Vagina (tissue), 2 donors: ENCODE measurements at regions not wholly inside any gene's neighbourhood (a gene's known extent, or its start where the extent isn't known, plus 50 kb on each side); places are given as distances from the start of the nearest gene placed in this dataset.

Experiments
- DNase-seq, 2 donors: peaks; one replicate each; pipeline ENCODE4 v3.0.0-alpha.2; 2017; ENCODE audit errors: extremely low spot score in 2 of 2
- H3K27ac ChIP-seq: fragments of 200-600 bp; sonication (generic); one replicate; pipeline ENCODE4 v1.5.1; 2019
- H3K27me3 ChIP-seq: fragments of 200-600 bp; sonication (generic); one replicate; pipeline ENCODE4 v1.5.1; 2019
- H3K36me3 ChIP-seq, 2 donors: fragments of 200-600 bp; sonication (generic); one replicate each; pipeline ENCODE4 v1.5.1; 2017 to 2019
- H3K4me1 ChIP-seq: fragments of 200-600 bp; sonication (generic); one replicate; pipeline ENCODE4 v1.5.1; 2019
- H3K4me3 ChIP-seq, 2 donors: fragments of 200-600 bp; sonication (generic); 1 replicate in 1 of 2; 2 replicates in 1 of 2; pipeline ENCODE4 v1.5.1; 2016 to 2019
- H3K9me3 ChIP-seq: fragments of 200-600 bp; sonication (generic); one replicate; pipeline ENCODE4 v1.5.1; 2019
- POLR2A ChIP-seq, 2 donors: fragments of 450-650 bp; IDR thresholded peaks; one replicate each; pipeline ENCODE4 v1.6.1; 2017; ENCODE audit warnings: antibody characterized with exemption in 2 of 2, mild to moderate bottlenecking in 2 of 2, moderate library complexity in 2 of 2
- POLR2AphosphoS5 ChIP-seq, 2 donors: sonication (generic); formaldehyde crosslinking; IDR thresholded peaks; one replicate each; pipeline ENCODE4 v1.9.0; 2017; ENCODE audit warnings: antibody characterized with exemption in 2 of 2, mild to moderate bottlenecking in 2 of 2, low read depth in 1 of 2; ENCODE audit not compliant: insufficient read depth in 1 of 2
- intact Hi-C: fragments of 100-400 bp; cut with DNase I; formaldehyde crosslinking; loops from one replicate; pipeline ENCODE4 v1.15.1; 2023
- TF ChIP-seq, protein P1 (sequence below), 3 experiments: fragments of 450-650 bp in 2 of 3; fragments of 200-600 bp in 1 of 3; sonication (generic) in 1 of 3; IDR thresholded peaks; one replicate each; pipeline ENCODE4 v1.5.1; 2017 to 2019; ENCODE audit warnings: antibody characterized with exemption in 3 of 3, mild to moderate bottlenecking in 2 of 3, moderate library complexity in 2 of 3

DNA sequence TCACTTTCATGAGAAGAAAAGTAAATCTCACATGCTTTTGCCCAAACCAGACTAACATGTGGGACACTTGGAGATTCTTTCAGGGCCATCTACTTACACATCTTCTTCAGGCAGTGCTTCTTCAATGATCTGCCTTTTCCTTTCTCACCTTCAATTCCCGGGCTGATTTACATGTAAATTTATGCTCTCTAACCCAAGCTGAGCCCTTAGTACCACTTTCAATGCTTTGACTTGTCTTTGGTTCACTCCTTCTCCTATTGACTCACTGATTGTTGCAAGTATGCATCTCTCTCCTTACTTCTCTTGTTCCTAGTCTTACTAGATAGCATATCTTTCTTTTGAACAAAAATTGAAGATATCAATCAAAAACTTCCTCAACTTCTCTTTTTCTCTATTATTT, 154.2 kb upstream of the DEPDC1 start:
- H3K4me3 ChIP-seq = no peak overlapping the region
- H3K4me1 ChIP-seq = no peaks in the 10 kb centered on the region
- H3K27me3 ChIP-seq = no peaks in the 10 kb centered on the region
- DNase-seq = no peak
- TF ChIP-seq POLR2AphosphoS5 (IDR thresholded peaks at IDR 0.05; ENCODE audit: insufficient read depth in 1 of 2, low read depth in 1 of 2) (no peak), POLR2A (IDR thresholded peaks at IDR 0.05) (no peak)
- TF ChIP-seq, protein P1, sequence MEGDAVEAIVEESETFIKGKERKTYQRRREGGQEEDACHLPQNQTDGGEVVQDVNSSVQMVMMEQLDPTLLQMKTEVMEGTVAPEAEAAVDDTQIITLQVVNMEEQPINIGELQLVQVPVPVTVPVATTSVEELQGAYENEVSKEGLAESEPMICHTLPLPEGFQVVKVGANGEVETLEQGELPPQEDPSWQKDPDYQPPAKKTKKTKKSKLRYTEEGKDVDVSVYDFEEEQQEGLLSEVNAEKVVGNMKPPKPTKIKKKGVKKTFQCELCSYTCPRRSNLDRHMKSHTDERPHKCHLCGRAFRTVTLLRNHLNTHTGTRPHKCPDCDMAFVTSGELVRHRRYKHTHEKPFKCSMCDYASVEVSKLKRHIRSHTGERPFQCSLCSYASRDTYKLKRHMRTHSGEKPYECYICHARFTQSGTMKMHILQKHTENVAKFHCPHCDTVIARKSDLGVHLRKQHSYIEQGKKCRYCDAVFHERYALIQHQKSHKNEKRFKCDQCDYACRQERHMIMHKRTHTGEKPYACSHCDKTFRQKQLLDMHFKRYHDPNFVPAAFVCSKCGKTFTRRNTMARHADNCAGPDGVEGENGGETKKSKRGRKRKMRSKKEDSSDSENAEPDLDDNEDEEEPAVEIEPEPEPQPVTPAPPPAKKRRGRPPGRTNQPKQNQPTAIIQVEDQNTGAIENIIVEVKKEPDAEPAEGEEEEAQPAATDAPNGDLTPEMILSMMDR (IDR thresholded peaks at IDR 0.05) = no peak
- H3K36me3 ChIP-seq = no peaks in the 10 kb centered on the region
- no peak overlapping the region for H3K27ac ChIP-seq
- no peaks in the 10 kb centered on the region for H3K9me3 ChIP-seq
- intact Hi-C loops = no loop called here

DNA sequence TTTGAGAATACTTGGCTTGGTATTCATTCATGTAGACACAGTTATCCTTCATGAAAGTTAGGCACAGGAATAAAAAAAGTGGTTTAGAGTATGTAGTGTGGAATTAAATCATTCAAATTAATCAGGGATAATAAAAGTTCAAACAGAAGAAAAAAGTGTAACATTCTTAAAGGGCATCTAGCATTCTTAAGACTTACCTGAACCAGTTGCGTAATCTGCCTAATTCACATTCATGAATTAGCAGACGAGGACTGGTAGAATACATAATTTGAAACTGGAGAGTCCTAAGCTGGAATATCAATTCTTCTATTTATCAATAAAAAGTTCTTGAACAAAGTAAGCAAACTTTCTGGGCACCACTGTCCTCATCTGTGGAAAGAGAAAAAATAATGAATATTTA, 157.0 kb upstream of the DEPDC1 start:
- intact Hi-C loops = no loop called here
- no peak for DNase-seq

GRCh38 chr1:68673771-68674170, 176.9 kb upstream of the DEPDC1 start:
- intact Hi-C loops = no loop called here
- H3K27me3 ChIP-seq = no peaks in the 10 kb centered on the region
- H3K9me3 ChIP-seq = no peaks in the 10 kb centered on the region
- H3K36me3 ChIP-seq = no peaks in the 10 kb centered on the region
- H3K27ac ChIP-seq = no peak overlapping the region
- H3K4me1 ChIP-seq = no peaks in the 10 kb centered on the region
- TF ChIP-seq POLR2AphosphoS5 (IDR thresholded peaks at IDR 0.05; ENCODE audit: insufficient read depth in 1 of 2, low read depth in 1 of 2) (no peak), POLR2A (IDR thresholded peaks at IDR 0.05) (no peak)
- TF ChIP-seq, protein P1 (IDR thresholded peaks at IDR 0.05) = no peak
- no peak for DNase-seq
- H3K4me3 ChIP-seq = no peak overlapping the region

More for the DNA sequence above, 157.0 kb upstream of the DEPDC1 start:
- no peaks in the 10 kb centered on the region for H3K4me1 ChIP-seq
- no peaks in the 10 kb centered on the region for H3K9me3 ChIP-seq
- H3K4me3 ChIP-seq = no peak overlapping the region
- no peaks in the 10 kb centered on the region for H3K36me3 ChIP-seq
- TF ChIP-seq POLR2AphosphoS5 (IDR thresholded peaks at IDR 0.05; ENCODE audit: insufficient read depth in 1 of 2, low read depth in 1 of 2) (no peak), POLR2A (IDR thresholded peaks at IDR 0.05) (no peak)
- TF ChIP-seq, protein P1 (IDR thresholded peaks at IDR 0.05) = no peak
- H3K27me3 ChIP-seq = no peaks in the 10 kb centered on the region
- H3K27ac ChIP-seq = no peak overlapping the region

DNA sequence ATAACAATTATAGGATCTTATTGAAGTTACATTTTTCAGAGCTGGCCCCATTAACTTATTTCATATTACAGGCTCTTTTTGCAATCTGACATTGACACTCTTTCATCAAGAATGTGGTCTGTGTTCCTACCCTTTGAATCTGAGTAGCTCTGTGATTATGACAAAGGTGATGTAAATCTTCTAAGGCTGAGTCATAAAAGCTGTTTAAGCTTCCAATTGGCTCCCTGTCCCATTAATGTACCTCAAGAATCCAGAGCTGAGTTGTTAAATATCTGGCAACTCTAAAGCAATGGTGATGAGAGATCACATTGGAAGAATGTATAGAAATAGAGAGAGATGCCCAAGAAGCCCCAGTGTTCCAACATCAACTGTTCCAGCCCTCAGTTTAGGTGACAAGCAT, 178.5 kb upstream of the DEPDC1 start:
- H3K4me3 ChIP-seq = no peak overlapping the region
- intact Hi-C loops = no loop called here
- TF ChIP-seq POLR2AphosphoS5 (IDR thresholded peaks at IDR 0.05; ENCODE audit: insufficient read depth in 1 of 2, low read depth in 1 of 2) = no peak
- TF ChIP-seq POLR2A (IDR thresholded peaks at IDR 0.05) = no peak
- TF ChIP-seq, protein P1 (IDR thresholded peaks at IDR 0.05) = no peak

DNA sequence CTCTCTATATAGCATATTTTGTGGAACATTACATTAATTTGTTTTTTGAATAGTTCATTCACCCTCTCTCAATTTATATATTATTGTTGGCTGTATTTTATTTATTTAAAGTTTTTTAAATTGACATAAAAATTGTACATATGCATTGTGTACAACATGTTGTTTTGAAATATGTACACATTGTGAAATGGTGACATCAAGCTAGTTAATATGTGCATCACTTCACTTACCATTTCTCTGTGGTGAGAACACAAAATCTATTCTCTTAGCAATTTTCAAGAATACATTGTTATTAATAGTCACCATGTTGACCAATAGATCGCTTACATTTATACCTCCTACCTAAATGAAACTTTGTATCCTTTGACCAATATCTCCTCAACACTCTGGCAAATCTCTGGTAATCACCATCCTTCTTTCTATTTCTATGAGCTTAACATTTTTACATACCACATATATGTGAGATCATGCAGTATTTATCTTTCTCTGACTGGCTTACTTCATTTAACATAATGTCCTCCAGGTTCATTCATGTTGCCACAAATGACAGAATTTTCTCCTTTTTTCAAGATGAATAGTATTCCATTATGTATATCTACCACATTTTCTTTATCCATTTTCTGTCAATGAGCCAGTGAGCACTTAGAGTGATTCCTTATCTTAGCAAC, 180.9 kb upstream of the DEPDC1 start:
- DNase-seq = no peak
- Histone ChIP-seq H3K4me1 (no peaks in the 10 kb centered on the region), H3K27ac (no peak overlapping the region), H3K27me3 (no peaks in the 10 kb centered on the region), H3K9me3 (no peaks in the 10 kb centered on the region), H3K4me3 (no peak overlapping the region), H3K36me3 (no peaks in the 10 kb centered on the region)
- TF ChIP-seq POLR2A (IDR thresholded peaks at IDR 0.05) = no peak
- TF ChIP-seq, protein P1 (IDR thresholded peaks at IDR 0.05) = no peak
- TF ChIP-seq POLR2AphosphoS5 (IDR thresholded peaks at IDR 0.05; ENCODE audit: insufficient read depth in 1 of 2, low read depth in 1 of 2) = no peak
- intact Hi-C loops = no loop called here

More for the DNA sequence above, 178.5 kb upstream of the DEPDC1 start:
- Histone ChIP-seq H3K27me3 (no peaks in the 10 kb centered on the region), H3K9me3 (no peaks in the 10 kb centered on the region), H3K27ac (no peak overlapping the region), H3K36me3 (no peaks in the 10 kb centered on the region), H3K4me1 (no peaks in the 10 kb centered on the region)
- no peak for DNase-seq
